HG03439 (cell line): ENCODE measurements at regions not wholly inside any gene's neighbourhood (a gene's known extent, or its start where the extent isn't known, plus 50 kb on each side); places are given as distances from the start of the nearest gene placed in this dataset.

Experiments
- ATAC-seq: cut with Tn5 transposase; IDR thresholded peaks from one replicate; pipeline ENCODE4 v1.9.1; 2021; ENCODE audit warnings: mild to moderate bottlenecking, moderate library complexity; ENCODE audit not compliant: unreplicated experiment

DNA sequence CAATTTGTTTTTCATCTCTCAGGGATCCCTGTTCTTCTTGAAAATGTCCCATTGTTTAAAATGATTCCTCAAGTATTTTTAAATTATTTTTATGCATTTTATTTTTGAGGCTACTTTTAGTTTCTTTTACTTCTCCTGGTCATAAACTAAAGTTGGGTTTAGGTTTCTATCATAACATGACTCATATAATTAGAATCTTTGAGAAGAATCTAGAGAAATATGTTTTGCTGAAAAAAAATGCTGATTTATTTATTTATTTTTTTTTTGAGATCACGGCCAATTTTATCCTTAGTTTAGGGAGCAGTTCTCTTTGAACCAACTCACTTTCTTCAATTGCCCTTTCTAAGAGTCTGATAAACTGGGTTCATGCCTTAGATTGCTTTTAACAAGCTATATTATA is 1157.1 kb downstream of the BCL11B start:
- no peak for ATAC-seq

DNA sequence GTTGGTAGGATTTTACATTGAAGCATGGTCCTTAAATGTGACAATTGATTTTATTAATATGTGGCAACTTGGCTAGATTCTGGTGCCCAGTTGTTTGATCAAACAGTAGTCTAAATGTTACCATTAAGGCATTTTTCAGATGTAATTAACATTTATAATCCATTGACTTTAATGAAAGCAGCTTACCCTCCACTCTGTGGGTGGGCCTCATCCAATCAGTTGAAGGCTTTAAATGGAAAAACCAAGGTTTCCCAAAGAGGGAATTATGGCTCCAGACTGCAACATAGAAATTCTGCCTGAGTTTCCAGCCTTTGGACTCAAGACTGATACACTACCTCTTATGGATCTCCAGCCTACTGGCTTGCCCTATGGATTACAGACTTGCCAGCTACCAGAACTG is 1153.2 kb downstream of the BCL11B start:
- no peak for ATAC-seq

DNA sequence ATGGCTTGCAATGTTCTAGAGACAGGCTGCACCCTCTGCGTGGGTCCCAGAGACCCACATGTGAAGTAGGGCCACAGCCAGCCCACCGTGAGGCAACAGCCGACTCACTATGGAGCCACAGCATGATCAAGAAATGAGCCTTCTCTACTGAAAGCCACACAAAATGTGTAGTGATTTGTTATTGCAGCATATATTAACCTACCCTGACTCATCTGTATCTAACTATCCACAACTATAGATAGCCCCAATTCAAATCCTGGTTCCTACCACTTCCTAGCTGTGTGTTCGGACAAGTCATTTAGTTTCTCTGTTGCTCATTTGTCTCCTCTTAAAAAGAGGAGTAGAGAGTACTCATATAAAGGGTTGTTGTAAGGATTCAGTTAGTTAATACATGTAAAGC is 1152.3 kb downstream of the BCL11B start:
- no peak for ATAC-seq

DNA sequence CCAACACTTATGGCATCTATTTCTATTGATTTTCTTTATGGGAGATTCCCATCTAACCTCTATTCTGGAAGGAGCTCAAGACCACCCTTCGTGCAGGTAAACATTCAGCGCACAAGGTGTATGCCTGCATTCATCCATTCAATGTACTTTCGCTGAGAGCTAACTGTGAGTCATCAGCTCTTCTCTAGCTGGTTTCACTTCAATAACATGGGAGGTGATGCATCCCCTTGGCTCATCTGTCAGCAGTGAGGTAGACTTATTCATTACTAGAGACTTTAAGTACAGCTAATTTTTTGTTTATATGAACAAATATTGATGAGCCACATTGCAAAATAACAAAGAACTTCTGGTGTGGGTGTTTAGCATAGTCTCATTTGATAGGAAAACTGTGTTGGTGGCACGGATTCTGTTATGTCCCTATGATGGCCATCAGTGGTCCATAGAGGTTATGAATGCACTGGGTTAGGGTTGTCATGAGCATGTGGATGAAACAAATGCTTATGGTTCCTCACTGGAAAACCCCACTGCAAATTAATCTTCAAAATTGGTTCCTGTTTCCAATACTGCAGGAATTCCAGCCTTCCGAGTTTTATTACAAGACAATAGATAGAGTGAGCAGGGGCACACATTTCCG is 1151.0 kb downstream of the BCL11B start:
- no peak for ATAC-seq

DNA sequence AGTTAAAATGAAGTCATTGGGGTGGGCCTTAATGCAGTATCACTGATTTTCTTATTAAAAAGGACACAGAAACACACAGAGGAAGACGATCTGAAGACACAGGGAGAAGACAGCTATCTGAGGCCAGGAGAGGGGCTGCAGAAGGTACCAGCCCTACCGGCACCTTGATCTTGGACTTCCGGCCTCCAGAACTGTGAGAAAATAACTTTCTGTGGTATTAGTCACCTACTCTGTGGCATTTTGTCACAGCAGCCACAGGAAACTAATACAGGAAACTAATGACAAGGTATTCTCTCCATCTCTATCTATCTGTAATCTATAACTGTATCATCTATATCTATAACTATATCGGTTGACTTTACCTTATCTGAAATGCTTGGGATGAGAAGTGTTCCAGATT is 1149.5 kb downstream of the BCL11B start:
- no peak for ATAC-seq

DNA sequence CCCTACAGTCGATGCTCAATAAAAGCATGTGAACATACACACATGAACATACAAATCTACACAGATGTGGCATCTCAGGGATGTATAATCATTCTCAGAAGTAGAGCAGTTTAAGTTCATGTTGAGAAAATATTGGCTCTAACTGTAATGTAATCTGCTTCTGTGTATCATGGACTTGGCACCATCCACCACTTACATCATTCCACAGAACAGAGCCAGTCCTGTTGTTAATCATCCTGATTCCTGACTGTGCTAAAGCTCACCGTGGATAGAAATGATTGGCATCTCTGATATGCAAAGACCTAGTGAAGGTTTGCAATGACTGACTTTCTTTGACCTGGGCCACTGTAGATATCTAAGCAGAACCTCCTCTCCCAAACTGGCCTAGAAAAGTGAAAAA is 1141.3 kb downstream of the BCL11B start:
- no peak for ATAC-seq

DNA sequence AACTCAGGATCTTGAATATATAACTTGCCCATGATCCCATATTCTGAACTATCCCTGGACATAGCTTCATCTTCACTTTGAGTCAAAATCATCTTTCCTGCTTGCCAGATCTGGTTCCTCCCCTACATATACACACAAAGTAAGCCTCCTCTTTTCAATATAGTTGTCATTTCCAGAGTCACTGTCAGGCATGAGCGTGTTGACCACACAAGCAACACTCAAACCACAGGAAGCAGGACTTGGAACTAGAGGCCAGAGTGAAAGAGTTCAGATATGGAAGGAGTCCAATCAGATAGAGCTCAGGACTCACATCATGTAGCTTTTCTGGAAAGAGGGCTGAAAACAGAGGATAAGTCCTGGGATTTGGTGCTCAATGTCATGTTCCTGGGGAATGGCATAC is 1140.6 kb downstream of the BCL11B start:
- no peak for ATAC-seq

DNA sequence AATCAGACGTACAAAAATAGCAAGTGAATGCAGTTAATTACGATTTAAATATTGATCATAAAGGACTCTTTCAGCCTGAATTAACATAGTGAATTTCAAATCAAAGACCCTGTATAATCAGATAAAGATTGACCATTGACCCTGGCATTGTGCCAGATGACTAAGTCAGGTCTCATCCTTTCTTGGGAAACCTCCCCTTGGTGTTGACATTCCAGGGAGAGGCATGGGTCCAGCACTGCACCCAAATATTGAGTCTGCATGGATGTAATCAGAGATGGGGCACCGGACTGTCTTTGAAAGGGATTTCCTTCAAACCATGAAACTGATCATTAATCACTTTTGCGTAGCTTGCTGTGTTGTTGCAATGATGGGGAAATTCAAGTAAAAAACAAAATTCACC is 1138.2 kb downstream of the BCL11B start:
- no peak for ATAC-seq

DNA sequence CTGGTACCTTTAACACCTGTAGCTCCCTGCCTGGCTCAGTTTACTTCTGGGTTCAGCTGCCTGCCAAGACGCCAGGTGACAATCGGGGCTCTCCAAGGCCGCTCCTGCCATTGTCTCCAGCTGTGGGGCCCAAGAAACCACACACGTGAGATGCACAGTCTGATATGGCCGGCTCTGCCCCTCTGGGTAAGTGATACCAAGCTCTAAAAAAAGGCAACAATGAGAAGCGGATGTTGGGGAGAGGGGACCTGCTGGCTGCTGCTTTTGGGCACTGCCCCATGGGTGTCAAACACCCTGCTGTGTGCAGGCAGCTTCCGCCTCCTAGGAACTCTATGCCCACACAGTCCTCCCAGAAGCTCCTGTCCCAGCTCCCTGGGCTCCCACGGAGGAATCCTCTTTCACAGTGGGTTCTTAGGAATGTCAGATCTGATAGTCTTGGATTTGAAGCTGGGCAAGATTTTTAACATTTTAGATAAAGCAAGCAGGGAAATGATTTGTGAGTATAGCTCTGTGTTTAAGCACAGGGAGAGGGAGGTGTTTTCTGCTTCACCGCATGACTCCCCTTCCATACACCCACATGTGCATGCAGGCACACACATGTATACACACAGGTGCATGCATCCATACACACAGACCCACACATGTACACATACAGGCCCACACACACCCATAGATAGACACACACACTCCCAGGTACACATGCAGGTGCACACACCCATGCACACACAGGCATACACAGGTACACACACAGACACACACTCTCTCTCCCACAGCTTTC is 1135.8 kb downstream of the BCL11B start:
- ATAC-seq, result no peak

DNA sequence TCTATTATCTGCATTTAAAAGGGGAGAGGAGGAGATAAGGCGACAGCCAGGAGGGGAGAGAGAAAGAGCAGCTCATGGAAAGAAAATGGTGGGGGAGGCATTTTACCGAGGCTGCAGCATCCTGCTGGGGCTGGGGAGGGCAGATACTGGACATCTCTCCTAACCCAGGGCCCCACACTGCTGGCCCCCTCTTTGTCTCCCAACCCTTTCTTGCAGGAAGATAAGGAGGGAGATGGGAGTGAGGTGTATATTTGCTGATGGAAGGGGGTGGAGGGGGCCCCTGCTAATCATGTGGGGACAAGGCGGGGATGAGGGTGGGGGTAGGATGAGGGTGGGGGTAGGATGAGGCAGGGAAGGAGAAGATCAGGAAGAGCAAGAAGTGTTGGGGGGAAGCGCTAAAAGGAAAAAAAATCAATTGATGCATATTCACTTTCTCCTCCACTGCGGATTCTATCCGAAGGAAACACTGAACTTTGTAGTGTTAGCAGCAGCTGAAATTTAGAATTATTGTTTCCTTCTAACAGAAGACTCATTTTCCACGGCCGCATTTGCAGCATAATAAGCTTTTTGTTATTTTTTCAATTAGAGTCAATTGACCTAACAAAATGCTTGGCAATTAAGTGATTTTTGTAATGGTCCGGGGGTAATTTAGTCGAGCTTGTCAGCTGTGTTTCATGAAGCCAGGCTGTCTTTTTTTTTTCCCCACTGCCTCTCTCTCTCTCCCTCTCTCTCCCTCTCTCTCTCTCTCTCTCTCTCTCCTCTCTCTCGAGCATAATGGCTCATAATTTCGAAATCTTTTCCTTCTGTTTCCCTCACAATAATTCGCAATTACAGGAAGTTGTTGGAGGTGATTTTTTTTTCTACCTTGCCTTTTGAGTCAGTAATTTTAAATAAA is 1134.6 kb downstream of the BCL11B start:
- ATAC-seq, result no peak

DNA sequence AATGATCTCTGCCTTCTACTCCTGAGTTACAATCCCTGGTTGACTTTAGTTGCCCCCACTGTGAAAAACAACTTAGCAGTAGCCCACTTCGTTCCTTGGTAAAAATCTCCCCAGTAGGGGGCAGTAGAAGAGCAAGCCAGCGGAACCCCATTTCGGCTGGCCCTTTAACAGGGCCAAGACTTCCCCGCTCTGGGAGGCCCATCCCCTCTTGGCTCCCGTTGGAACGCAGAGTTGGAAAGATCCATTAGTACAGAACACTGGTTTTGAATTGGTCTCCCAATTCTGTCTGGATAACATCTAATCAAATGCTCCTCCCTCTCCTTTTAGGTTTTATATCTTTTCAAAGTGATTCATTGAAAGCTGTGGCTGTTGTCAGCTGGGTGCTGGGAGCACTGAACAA is 1133.3 kb downstream of the BCL11B start:
- no peak for ATAC-seq

DNA sequence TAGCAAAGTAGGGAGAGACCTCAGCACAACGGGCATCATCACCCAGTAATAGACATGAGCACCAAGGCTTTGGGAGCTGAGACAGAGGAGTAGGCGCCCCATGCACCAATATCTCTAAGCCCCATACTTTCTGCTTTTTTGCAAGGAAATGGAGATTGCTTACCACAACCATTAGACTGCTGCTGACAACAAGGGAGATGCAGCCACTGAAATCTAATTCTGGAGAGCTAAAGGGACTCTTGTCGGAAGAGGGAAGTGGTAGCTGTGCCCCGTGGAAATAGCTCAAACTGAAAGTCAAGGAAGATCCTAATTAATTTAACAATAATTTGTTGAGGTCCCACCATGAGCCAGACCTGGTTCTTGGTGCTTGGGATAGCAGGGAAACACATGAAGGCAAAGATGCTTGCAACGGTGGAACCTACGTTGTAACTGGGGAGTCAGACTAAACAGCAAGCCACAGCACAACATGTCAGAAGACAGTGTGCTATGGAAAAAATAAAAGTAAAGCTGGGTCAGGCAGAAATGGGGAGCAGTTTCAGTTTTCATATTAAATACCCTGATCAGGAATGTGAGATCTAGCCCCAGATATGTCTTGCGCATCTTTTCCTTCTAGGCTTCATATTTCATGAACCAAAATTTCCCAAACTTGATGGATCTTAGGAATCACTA is 1131.0 kb downstream of the BCL11B start:
- ATAC-seq, result no peak

DNA sequence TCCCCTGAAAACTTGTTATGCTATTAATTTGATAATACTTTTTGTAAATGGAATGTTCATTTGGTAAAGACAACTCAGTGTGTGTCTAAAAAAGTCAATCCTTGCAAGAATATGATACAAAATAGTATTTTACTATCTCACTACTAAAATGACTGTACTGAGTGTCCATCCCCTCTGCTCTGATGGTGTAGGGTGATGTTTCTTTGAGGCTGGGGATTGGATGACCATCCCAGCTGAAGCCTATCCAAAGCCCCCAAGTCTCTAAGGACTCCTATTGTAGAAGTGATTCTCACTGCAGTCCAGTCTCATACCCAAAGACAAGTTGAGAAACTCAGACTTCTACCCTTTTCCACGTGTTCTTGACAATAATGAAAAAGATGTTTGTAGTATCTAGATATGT is 1128.4 kb downstream of the BCL11B start:
- no peak for ATAC-seq

DNA sequence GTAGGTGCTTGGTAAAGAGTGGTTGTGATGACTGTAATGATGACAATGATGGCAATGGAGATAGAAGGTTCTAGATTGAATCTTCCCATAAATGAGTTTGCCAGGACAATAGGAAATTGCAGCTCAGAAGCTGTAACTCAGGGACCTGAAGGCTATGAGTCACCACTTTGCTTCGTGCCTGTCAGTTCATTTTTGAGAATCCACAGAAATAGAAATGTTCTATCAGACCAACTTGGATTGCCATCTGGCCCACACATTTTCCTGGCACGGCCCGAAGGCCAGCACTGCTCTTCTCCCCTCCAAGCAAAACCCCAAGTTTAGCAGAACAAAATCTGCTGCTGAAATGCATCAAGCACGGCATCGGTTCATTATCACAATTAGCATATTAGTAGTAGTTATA is 1127.0 kb downstream of the BCL11B start:
- ATAC-seq, result no peak

DNA sequence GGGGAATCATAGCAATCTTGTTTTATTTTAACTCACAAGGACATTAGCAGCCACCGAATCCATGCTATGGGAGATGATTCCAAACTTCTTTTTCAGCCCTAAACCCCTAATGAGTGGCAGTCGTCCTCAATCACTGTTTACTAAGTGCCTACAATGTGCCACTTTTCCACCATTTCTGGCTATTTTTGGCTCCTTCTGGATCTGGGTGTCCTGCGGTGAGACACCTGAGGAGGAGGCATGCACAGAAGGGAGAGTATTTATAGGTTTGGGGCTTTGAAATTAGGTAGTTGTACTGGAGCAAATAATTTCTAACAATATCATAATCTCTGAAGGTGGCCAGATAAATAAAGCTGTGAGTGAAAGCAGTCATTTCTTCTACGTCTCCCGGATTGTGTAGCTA is 1125.6 kb downstream of the BCL11B start:
- ATAC-seq, result no peak

DNA sequence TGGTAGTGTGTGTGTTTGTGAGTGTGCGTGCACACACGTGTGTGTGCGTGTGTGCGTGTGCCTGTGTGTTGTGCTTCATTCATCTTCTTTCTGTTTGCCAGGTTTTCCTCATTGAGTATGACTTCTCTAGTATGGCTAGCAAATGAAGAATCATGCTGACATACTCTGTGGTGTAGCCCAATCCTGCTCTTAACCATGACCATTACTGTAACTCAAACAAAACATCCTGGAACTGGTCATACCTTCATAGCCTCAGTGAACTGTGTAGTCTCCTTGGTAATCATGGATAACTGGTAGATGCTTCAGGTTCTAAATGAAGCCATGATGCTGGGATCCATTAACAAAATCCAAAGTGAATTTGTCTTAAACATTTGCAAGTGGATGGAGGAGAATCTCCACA is 1117.7 kb downstream of the BCL11B start:
- no peak for ATAC-seq

DNA sequence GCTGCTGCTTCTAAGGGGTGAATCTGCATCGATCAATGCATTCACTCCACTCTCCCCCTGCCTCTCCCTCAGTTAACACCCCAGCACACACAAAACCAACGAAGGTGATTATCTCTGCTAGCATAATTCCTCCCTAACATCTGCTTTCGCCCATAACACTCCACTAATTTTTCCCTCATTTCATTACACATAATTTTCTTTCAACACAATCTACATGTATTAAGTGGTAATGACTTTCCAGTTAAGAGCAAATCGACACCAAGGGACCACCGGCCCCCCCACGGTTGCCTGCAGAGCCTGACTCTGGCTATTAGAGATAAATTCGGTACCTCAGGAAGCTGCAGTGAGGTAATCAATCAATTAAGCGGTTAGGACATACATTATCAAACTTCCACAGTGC is 1115.6 kb downstream of the BCL11B start:
- no peak for ATAC-seq

DNA sequence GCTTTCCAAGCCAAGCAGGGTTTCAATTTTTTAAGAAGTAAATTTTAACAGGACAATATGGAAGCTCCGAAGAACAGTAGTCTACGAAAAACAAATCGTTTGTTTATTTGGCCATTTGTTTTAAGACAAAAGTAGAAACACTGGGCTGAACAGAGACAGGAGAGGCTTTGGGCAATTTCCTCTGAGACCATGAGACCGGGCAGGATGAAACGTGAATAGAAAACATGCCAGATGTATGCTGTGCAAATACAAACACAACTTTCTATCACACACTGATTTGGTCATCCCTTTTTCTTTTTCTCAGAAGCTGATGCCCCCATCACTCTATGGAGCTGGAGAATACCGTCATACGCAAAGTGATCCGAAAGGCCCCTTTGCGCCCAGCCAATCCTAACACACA is 1111.1 kb downstream of the BCL11B start:
- no peak for ATAC-seq

DNA sequence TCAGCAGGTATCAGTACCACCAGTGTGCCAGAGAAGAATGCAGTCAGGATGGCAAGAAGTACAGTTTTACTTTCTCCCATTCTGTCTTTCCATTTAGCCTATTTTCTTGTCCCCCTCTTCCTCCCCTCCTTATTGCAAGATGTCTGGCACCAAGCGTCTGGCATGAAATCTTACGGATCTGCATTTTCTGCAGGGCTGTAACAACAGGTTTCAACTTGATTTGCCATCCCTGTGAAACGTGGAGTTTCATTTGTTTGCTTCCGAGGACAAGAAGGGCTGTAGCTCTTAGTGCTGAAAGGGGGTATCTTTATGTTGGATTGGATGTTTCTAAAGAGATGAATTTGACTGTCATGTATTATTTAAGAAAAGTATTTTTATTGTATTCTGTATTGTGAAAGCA is 1110.6 kb downstream of the BCL11B start:
- ATAC-seq, result no peak

DNA sequence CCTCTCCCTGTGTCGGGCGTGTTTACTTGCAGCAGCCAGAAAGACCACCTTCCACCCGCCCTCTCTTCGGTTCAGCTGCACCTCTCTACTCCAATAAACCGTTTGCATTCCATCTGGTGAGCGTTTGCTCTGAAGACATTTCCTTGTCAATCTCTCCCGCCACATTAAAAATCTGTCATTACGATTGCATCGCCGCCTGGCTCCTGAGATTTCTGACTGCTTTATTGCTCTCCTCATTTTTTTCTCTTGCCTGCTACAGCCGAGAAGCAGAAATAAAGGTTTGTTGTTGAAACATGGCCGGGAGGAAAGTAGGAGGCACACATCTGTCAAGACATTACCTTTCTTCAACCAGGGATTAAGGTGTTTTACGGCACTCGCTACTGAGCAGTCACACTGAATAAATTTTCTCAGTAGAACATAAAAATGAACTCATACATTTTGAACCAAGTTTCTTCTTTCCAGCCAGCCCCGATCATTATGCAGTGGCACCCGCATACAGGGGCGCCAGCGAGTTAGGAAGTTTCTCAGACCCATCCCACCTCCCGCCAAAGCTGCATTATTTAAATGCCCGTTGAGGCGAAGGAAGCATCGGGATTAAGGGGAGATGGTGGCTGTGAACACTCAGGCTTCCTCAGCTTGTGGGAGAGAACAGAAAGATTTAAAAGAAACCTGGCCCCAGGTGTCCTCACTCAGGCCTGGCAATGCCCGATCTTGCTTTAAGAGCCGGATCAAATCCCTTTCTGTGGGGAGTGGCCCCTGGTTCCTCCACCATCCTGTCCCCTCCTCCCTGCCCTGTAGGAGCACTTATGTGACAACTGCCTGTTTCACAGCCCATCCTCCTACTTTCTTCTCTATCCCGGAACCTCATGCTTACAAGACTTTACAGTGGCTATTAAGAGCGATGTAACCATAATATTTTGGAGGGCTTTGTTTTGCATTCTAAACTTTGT is 1108.9 kb downstream of the BCL11B start:
- no peak for ATAC-seq
